ENCODE measurements at regions not wholly inside any gene's neighbourhood (a gene's known extent, or its start where the extent isn't known, plus 50 kb on each side); places are given as distances from the start of the nearest gene placed in this dataset.

DNA sequence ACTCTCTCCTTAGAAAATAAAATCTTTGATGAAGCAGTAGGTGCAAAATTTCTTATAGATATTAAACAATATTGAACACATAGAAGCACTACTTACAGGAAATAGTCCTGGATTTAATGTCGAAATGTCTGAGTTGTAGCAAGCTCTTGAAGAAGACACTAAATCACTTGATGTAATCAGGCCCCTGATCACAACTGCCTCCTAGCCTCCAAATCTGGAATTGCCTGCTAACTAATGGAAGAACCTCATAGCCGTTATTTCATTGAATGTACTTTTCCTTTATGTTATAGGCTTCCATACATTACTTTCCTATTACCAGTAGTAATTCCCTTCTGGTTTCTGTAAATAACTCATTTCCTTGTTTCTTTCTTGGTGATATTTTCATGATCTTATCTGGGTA is 675.7 kb upstream of the CHRM3 start:
- TF ChIP-seq, protein P1, sequence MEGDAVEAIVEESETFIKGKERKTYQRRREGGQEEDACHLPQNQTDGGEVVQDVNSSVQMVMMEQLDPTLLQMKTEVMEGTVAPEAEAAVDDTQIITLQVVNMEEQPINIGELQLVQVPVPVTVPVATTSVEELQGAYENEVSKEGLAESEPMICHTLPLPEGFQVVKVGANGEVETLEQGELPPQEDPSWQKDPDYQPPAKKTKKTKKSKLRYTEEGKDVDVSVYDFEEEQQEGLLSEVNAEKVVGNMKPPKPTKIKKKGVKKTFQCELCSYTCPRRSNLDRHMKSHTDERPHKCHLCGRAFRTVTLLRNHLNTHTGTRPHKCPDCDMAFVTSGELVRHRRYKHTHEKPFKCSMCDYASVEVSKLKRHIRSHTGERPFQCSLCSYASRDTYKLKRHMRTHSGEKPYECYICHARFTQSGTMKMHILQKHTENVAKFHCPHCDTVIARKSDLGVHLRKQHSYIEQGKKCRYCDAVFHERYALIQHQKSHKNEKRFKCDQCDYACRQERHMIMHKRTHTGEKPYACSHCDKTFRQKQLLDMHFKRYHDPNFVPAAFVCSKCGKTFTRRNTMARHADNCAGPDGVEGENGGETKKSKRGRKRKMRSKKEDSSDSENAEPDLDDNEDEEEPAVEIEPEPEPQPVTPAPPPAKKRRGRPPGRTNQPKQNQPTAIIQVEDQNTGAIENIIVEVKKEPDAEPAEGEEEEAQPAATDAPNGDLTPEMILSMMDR (conservative IDR thresholded peaks at IDR 0.05) = no peak
- no peak for TF ChIP-seq EZH2 (IDR thresholded peaks at IDR 0.05; ENCODE audit: low read depth)
